Suprapubic skin (tissue), 3 donors: ENCODE measurements at regions not wholly inside any gene's neighbourhood (a gene's known extent, or its start where the extent isn't known, plus 50 kb on each side); places are given as distances from the start of the nearest gene placed in this dataset.

Experiments
- CTCF ChIP-seq, 2 donors: fragments of 200-600 bp in 1 of 2; fragments of 450-650 bp in 1 of 2; sonication (generic) in 1 of 2; IDR thresholded peaks; one replicate each; pipeline ENCODE4 v1.5.1; 2016 to 2019; ENCODE audit warnings: antibody characterized with exemption in 2 of 2, mild to moderate bottlenecking in 1 of 2, moderate library complexity in 1 of 2
- EP300 ChIP-seq: sonication (generic); formaldehyde crosslinking; IDR thresholded peaks from one replicate; pipeline ENCODE4 v1.6.1; 2017; ENCODE audit warnings: antibody characterized with exemption
- POLR2A ChIP-seq, 2 donors: fragments of 450-650 bp; IDR thresholded peaks; one replicate each; pipeline ENCODE4 v1.6.1; 2017; ENCODE audit warnings: antibody characterized with exemption in 2 of 2, mild to moderate bottlenecking in 2 of 2, moderate library complexity in 2 of 2

GRCh38 chr4:19945979-19946380, 305.7 kb upstream of the SLIT2 start:
- TF ChIP-seq CTCF (IDR thresholded peaks at IDR 0.05) (no peak), POLR2A (IDR thresholded peaks at IDR 0.05) (no peak), EP300 (no peak)
